ENCODE measurements at regions not wholly inside any gene's neighbourhood (a gene's known extent, or its start where the extent isn't known, plus 50 kb on each side); places are given as distances from the start of the nearest gene placed in this dataset.

- TF ChIP-seq CTCF (IDR thresholded peaks at IDR 0.05) = no peak
- Histone ChIP-seq H3K4me1 (peaks cover 10 to 39% (median 15%) of the 10 kb centered on the region in 9 donors), H3K27me3 (no peaks in the 10 kb centered on the region), H3K27ac (peak overlapping the region in 1 of 10 donors; percentile 21), H3K9me3 (peaks cover 0 to 6% (median 0%) of the 10 kb centered on the region in 11 donors), H3K4me3 (no peak overlapping the region), H3K36me3 (no peaks in the 10 kb centered on the region)
- intact Hi-C loops (cut with DNase I) = no loop called here
- DNase-seq (no peak), ATAC-seq (peak in 1 of 8 donors; percentile 14)
- 88 to 96% methylated on average over 12 of the region's 12 CpGs for WGBS, 2 donors
These were observed 243.1 kb upstream of the ECI2 start for GRCh38 chr6:4378319-4378996.

GRCh38 chr6:4377603-4378002 lies 242.2 kb upstream of the ECI2 start:
- peaks cover 10 to 39% (median 15%) of the 10 kb centered on the region in 9 donors for H3K4me1 ChIP-seq
- DNase-seq (no peak), ATAC-seq (peak in 2 of 8 donors; percentile 28 to 48)
- no peaks in the 10 kb centered on the region for H3K9me3 ChIP-seq
- intact Hi-C loops (cut with DNase I) = no loop called here
- no peaks in the 10 kb centered on the region for H3K27me3 ChIP-seq
- TF ChIP-seq CTCF (IDR thresholded peaks at IDR 0.05) = no peak
- peak overlapping the region in 4 of 10 donors; percentile 3 to 21 (median 18) for H3K27ac ChIP-seq
- 15 to 29% methylated on average over 3 of the region's 3 CpGs for WGBS, 2 donors
- H3K36me3 ChIP-seq = no peaks in the 10 kb centered on the region
- no peak overlapping the region for H3K4me3 ChIP-seq

- Histone ChIP-seq H3K27ac (no peak overlapping the region), H3K36me3 (no peaks in the 10 kb centered on the region), H3K4me3 (no peak overlapping the region), H3K27me3 (no peaks in the 10 kb centered on the region), H3K4me1 (peaks cover 3 to 49% (median 28%) of the 10 kb centered on the region in 9 donors), H3K9me3 (no peaks in the 10 kb centered on the region)
- intact Hi-C loops (cut with DNase I) = loop anchor here in 1 of 10 donors (5.0 kb wide), 1 partner anchor 928 kb away; no protein-coding TSS in a partner anchor
- no peak for ATAC-seq
- TF ChIP-seq CTCF (IDR thresholded peaks at IDR 0.05) = no peak
- DNase-seq = no peak
- WGBS, 2 donors = 71 to 82% methylated on average over 7 of the region's 7 CpGs
These were observed 238.8 kb upstream of the ECI2 start for GRCh38 chr6:4374216-4374615.

GRCh38 chr6:4372866-4373265 lies 237.5 kb upstream of the ECI2 start:
- Histone ChIP-seq H3K27me3 (no peaks in the 10 kb centered on the region), H3K36me3 (no peaks in the 10 kb centered on the region), H3K9me3 (no peaks in the 10 kb centered on the region), H3K27ac (peak overlapping the region in 2 of 10 donors; percentile 82 to 88), H3K4me1 (peaks cover 5 to 51% (median 32%) of the 10 kb centered on the region in 9 donors), H3K4me3 (no peak overlapping the region)
- WGBS, 2 donors = 93 to 97% methylated on average over 2 of the region's 2 CpGs
- ATAC-seq (no peak), DNase-seq (no peak)
- intact Hi-C loops (cut with DNase I) = loop anchor here in 1 of 10 donors (5.0 kb wide), 1 partner anchor 929 kb away; no protein-coding TSS in a partner anchor
- no peak for TF ChIP-seq CTCF (IDR thresholded peaks at IDR 0.05)

Data from heart right ventricle (tissue), 16 donors.